ENCODE measurements at regions not wholly inside any gene's neighbourhood (a gene's known extent, or its start where the extent isn't known, plus 50 kb on each side); places are given as distances from the start of the nearest gene placed in this dataset.

- no peak overlapping the region for H3K27ac Mint-ChIP-seq
- H3K36me3 Mint-ChIP-seq = no peaks in the 10 kb centered on the region
- no peak for DNase-seq (ENCODE audit: low spot score in 2 of 2, unreplicated experiment in 2 of 2)
- no peaks in the 10 kb centered on the region for H3K27me3 Mint-ChIP-seq (ENCODE audit: low read depth)
- no peaks in the 10 kb centered on the region for H3K4me1 Mint-ChIP-seq
- TF ChIP-seq CTCF (IDR thresholded peaks at IDR 0.05; ENCODE audit: unreplicated experiment) = no peak
- H3K4me3 Mint-ChIP-seq = no peak overlapping the region
- no peaks in the 10 kb centered on the region for H3K9me3 Mint-ChIP-seq
Measured at GRCh38 chr5:97553604-97554452, 370.8 kb upstream of the RIOK2 start.

GRCh38 chr5:97554977-97555643, 372.1 kb upstream of the RIOK2 start:
- Mint-ChIP-seq H3K27me3 (ENCODE audit: low read depth) (no peaks in the 10 kb centered on the region), H3K27ac (no peak overlapping the region), H3K36me3 (no peaks in the 10 kb centered on the region), H3K9me3 (no peaks in the 10 kb centered on the region), H3K4me3 (no peak overlapping the region), H3K4me1 (no peaks in the 10 kb centered on the region)
- DNase-seq (ENCODE audit: low spot score in 2 of 2, unreplicated experiment in 2 of 2) = no peak
- no peak for TF ChIP-seq CTCF (IDR thresholded peaks at IDR 0.05; ENCODE audit: unreplicated experiment)

- H3K4me1 Mint-ChIP-seq = no peaks in the 10 kb centered on the region
- no peak overlapping the region for H3K27ac Mint-ChIP-seq
- H3K9me3 Mint-ChIP-seq = no peaks in the 10 kb centered on the region
- TF ChIP-seq CTCF (IDR thresholded peaks at IDR 0.05; ENCODE audit: unreplicated experiment) = no peak
- no peaks in the 10 kb centered on the region for H3K36me3 Mint-ChIP-seq
- DNase-seq (ENCODE audit: low spot score in 2 of 2, unreplicated experiment in 2 of 2) = no peak
- H3K27me3 Mint-ChIP-seq (ENCODE audit: low read depth) = no peaks in the 10 kb centered on the region
- no peak overlapping the region for H3K4me3 Mint-ChIP-seq
Measured at GRCh38 chr5:97555644-97555981, 372.6 kb upstream of the RIOK2 start.

GRCh38 chr5:97559827-97560598, 377.0 kb upstream of the RIOK2 start:
- Mint-ChIP-seq H3K4me1 (no peaks in the 10 kb centered on the region), H3K36me3 (no peaks in the 10 kb centered on the region), H3K27ac (no peak overlapping the region), H3K4me3 (no peak overlapping the region), H3K9me3 (peaks cover 6% of the 10 kb centered on the region), H3K27me3 (ENCODE audit: low read depth) (no peaks in the 10 kb centered on the region)
- DNase-seq (ENCODE audit: low spot score in 2 of 2, unreplicated experiment in 2 of 2) = no peak
- no peak for TF ChIP-seq CTCF (IDR thresholded peaks at IDR 0.05; ENCODE audit: unreplicated experiment)

- TF ChIP-seq CTCF (IDR thresholded peaks at IDR 0.05; ENCODE audit: unreplicated experiment) = no peak
- H3K4me3 Mint-ChIP-seq = no peak overlapping the region
- H3K27me3 Mint-ChIP-seq (ENCODE audit: low read depth) = no peaks in the 10 kb centered on the region
Measured at GRCh38 chr5:97560599-97560993, 377.5 kb upstream of the RIOK2 start.

More at GRCh38 chr5:97560599-97560993, 377.5 kb upstream of the RIOK2 start:
- Mint-ChIP-seq H3K4me1 (no peaks in the 10 kb centered on the region), H3K9me3 (peaks cover 12% of the 10 kb centered on the region), H3K27ac (no peak overlapping the region), H3K36me3 (no peaks in the 10 kb centered on the region)
- no peak for DNase-seq (ENCODE audit: low spot score in 2 of 2, unreplicated experiment in 2 of 2)

All from mesothelial cell of epicardium (in vitro differentiated cells).